ENCODE measurements at regions not wholly inside any gene's neighbourhood (a gene's known extent, or its start where the extent isn't known, plus 50 kb on each side); places are given as distances from the start of the nearest gene placed in this dataset.

- TF ChIP-seq CTCF (IDR thresholded peaks at IDR 0.05) = no peak
- no peak for TF ChIP-seq POLR2A (IDR thresholded peaks at IDR 0.05)
These were observed 107.9 kb upstream of the PMCH start for GRCh38 chr12:102305486-102305885.

All from uterus (tissue), 2 donors.